ENCODE measurements at regions not wholly inside any gene's neighbourhood (a gene's known extent, or its start where the extent isn't known, plus 50 kb on each side); places are given as distances from the start of the nearest gene placed in this dataset.

GRCh38 chr7:155998328-155998691 is 186.0 kb upstream of the SHH start:
- H3K4me1 Mint-ChIP-seq, result peaks cover 19% of the 10 kb centered on the region
- ATAC-seq (no peak), DNase-seq (no peak)
- H3K9me3 ChIP-seq (ENCODE audit: control insufficient read depth, low read length, poor library complexity, severe bottlenecking), result no peaks in the 10 kb centered on the region
- no peak overlapping the region for H3K4me3 Mint-ChIP-seq
- H3K27me3 Mint-ChIP-seq, result peaks cover 79% of the 10 kb centered on the region
- H3K27ac Mint-ChIP-seq, result no peak overlapping the region
- H3K36me3 Mint-ChIP-seq (ENCODE audit: low read depth), result peaks cover 10% of the 10 kb centered on the region

- peaks cover 19% of the 10 kb centered on the region for H3K4me1 Mint-ChIP-seq
- DNase-seq, result no peak
Measured at GRCh38 chr7:155997431-155998327, 185.4 kb upstream of the SHH start.

GRCh38 chr7:155996718-155997280 is 184.5 kb upstream of the SHH start:
- DNase-seq (no peak), ATAC-seq (no peak)
- Mint-ChIP-seq H3K4me3 (peak overlapping the region; percentile 25), H3K36me3 (ENCODE audit: low read depth) (peaks cover 10% of the 10 kb centered on the region), H3K27ac (no peak overlapping the region), H3K4me1 (peaks cover 16% of the 10 kb centered on the region), H3K27me3 (peaks cover 69% of the 10 kb centered on the region)
- H3K9me3 ChIP-seq (ENCODE audit: control insufficient read depth, low read length, poor library complexity, severe bottlenecking), result no peaks in the 10 kb centered on the region

More at GRCh38 chr7:155997431-155998327, 185.4 kb upstream of the SHH start:
- no peak for ATAC-seq
- H3K27me3 Mint-ChIP-seq, result peaks cover 72% of the 10 kb centered on the region
- peak overlapping the region; percentile 25 for H3K4me3 Mint-ChIP-seq
- H3K27ac Mint-ChIP-seq, result no peak overlapping the region
- peaks cover 10% of the 10 kb centered on the region for H3K36me3 Mint-ChIP-seq (ENCODE audit: low read depth)
- H3K9me3 ChIP-seq (ENCODE audit: control insufficient read depth, low read length, poor library complexity, severe bottlenecking), result no peaks in the 10 kb centered on the region

- no peak for DNase-seq
- no peak overlapping the region for H3K4me3 Mint-ChIP-seq
Measured at GRCh38 chr7:155995183-155995612, 182.9 kb upstream of the SHH start.

GRCh38 chr7:155994279-155994811 is 182.1 kb upstream of the SHH start:
- ATAC-seq (no peak), DNase-seq (no peak)
- H3K27me3 Mint-ChIP-seq, result peaks cover 50% of the 10 kb centered on the region
- H3K4me1 Mint-ChIP-seq, result peaks cover 16% of the 10 kb centered on the region
- no peak overlapping the region for H3K27ac Mint-ChIP-seq
- H3K9me3 ChIP-seq (ENCODE audit: control insufficient read depth, low read length, poor library complexity, severe bottlenecking), result no peaks in the 10 kb centered on the region
- peaks cover 10% of the 10 kb centered on the region for H3K36me3 Mint-ChIP-seq (ENCODE audit: low read depth)
- no peak overlapping the region for H3K4me3 Mint-ChIP-seq

More at GRCh38 chr7:155995183-155995612, 182.9 kb upstream of the SHH start:
- Mint-ChIP-seq H3K36me3 (ENCODE audit: low read depth) (peaks cover 10% of the 10 kb centered on the region), H3K4me1 (peaks cover 16% of the 10 kb centered on the region), H3K27ac (no peak overlapping the region), H3K27me3 (peaks cover 53% of the 10 kb centered on the region)
- no peaks in the 10 kb centered on the region for H3K9me3 ChIP-seq (ENCODE audit: control insufficient read depth, low read length, poor library complexity, severe bottlenecking)
- ATAC-seq, result no peak

- H3K27ac Mint-ChIP-seq, result no peak overlapping the region
- ATAC-seq, result no peak
- no peaks in the 10 kb centered on the region for H3K9me3 ChIP-seq (ENCODE audit: control insufficient read depth, low read length, poor library complexity, severe bottlenecking)
- H3K27me3 Mint-ChIP-seq, result peaks cover 43% of the 10 kb centered on the region
- H3K36me3 Mint-ChIP-seq (ENCODE audit: low read depth), result peaks cover 10% of the 10 kb centered on the region
- no peak for DNase-seq
- H3K4me3 Mint-ChIP-seq, result no peak overlapping the region
- peaks cover 16% of the 10 kb centered on the region for H3K4me1 Mint-ChIP-seq
Measured at GRCh38 chr7:155993420-155994278, 181.4 kb upstream of the SHH start.

- DNase-seq (no peak), ATAC-seq (no peak)
- no peaks in the 10 kb centered on the region for H3K9me3 ChIP-seq (ENCODE audit: control insufficient read depth, low read length, poor library complexity, severe bottlenecking)
- H3K4me3 Mint-ChIP-seq, result no peak overlapping the region
- peaks cover 38% of the 10 kb centered on the region for H3K27me3 Mint-ChIP-seq
- H3K27ac Mint-ChIP-seq, result no peak overlapping the region
- peaks cover 12% of the 10 kb centered on the region for H3K4me1 Mint-ChIP-seq
- peaks cover 10% of the 10 kb centered on the region for H3K36me3 Mint-ChIP-seq (ENCODE audit: low read depth)
Measured at GRCh38 chr7:155992974-155993373, 180.7 kb upstream of the SHH start.

- Mint-ChIP-seq H3K27me3 (peaks cover 38% of the 10 kb centered on the region), H3K4me3 (no peak overlapping the region), H3K4me1 (peaks cover 10% of the 10 kb centered on the region), H3K36me3 (ENCODE audit: low read depth) (peaks cover 10% of the 10 kb centered on the region), H3K27ac (no peak overlapping the region)
- DNase-seq, result no peak
- no peak for ATAC-seq
- H3K9me3 ChIP-seq (ENCODE audit: control insufficient read depth, low read length, poor library complexity, severe bottlenecking), result no peaks in the 10 kb centered on the region
Measured at GRCh38 chr7:155992538-155992937, 180.3 kb upstream of the SHH start.

GRCh38 chr7:155992107-155992506 is 179.8 kb upstream of the SHH start:
- no peak for ATAC-seq
- peaks cover 10% of the 10 kb centered on the region for H3K36me3 Mint-ChIP-seq (ENCODE audit: low read depth)
- H3K27ac Mint-ChIP-seq, result no peak overlapping the region
- DNase-seq, result no peak
- peaks cover 35% of the 10 kb centered on the region for H3K27me3 Mint-ChIP-seq
- H3K4me3 Mint-ChIP-seq, result no peak overlapping the region
- H3K4me1 Mint-ChIP-seq, result peaks cover 7% of the 10 kb centered on the region
- H3K9me3 ChIP-seq (ENCODE audit: control insufficient read depth, low read length, poor library complexity, severe bottlenecking), result no peaks in the 10 kb centered on the region

- no peaks in the 10 kb centered on the region for H3K9me3 ChIP-seq (ENCODE audit: control insufficient read depth, low read length, poor library complexity, severe bottlenecking)
- no peak overlapping the region for H3K27ac Mint-ChIP-seq
- no peak for ATAC-seq
- no peak overlapping the region for H3K4me3 Mint-ChIP-seq
- peaks cover 3% of the 10 kb centered on the region for H3K4me1 Mint-ChIP-seq
- peaks cover 10% of the 10 kb centered on the region for H3K36me3 Mint-ChIP-seq (ENCODE audit: low read depth)
- DNase-seq, result no peak
- peaks cover 31% of the 10 kb centered on the region for H3K27me3 Mint-ChIP-seq
Measured at GRCh38 chr7:155991470-155991869, 179.2 kb upstream of the SHH start.

GRCh38 chr7:155988416-155988815 is 176.2 kb upstream of the SHH start:
- ATAC-seq (no peak), DNase-seq (no peak)
- Mint-ChIP-seq H3K4me3 (no peak overlapping the region), H3K27me3 (peaks cover 24% of the 10 kb centered on the region), H3K36me3 (ENCODE audit: low read depth) (no peaks in the 10 kb centered on the region), H3K27ac (no peak overlapping the region), H3K4me1 (no peaks in the 10 kb centered on the region)
- no peaks in the 10 kb centered on the region for H3K9me3 ChIP-seq (ENCODE audit: control insufficient read depth, low read length, poor library complexity, severe bottlenecking)

- no peak for DNase-seq
- no peaks in the 10 kb centered on the region for H3K9me3 ChIP-seq (ENCODE audit: control insufficient read depth, low read length, poor library complexity, severe bottlenecking)
- Mint-ChIP-seq H3K4me3 (no peak overlapping the region), H3K36me3 (ENCODE audit: low read depth) (no peaks in the 10 kb centered on the region), H3K4me1 (no peaks in the 10 kb centered on the region), H3K27me3 (peaks cover 24% of the 10 kb centered on the region), H3K27ac (no peak overlapping the region)
- no peak for ATAC-seq
Measured at GRCh38 chr7:155987681-155988235, 175.5 kb upstream of the SHH start.
